Subcutaneous abdominal adipose tissue (tissue), 5 donors: ENCODE measurements at regions not wholly inside any gene's neighbourhood (a gene's known extent, or its start where the extent isn't known, plus 50 kb on each side); places are given as distances from the start of the nearest gene placed in this dataset.
A peak's percentile ranks its signal among the peaks of the same experiment; 100 is the strongest.

Experiments
- H3K27ac ChIP-seq: one replicate; pipeline ENCODE4 v1.7.0; 2013; ENCODE audit warnings: low read depth, mild to moderate bottlenecking, inconsistent platforms, low read length, moderate library complexity
- H3K27me3 ChIP-seq, 5 donors: one replicate each; pipeline ENCODE4 v1.7.0; 2013; ENCODE audit warnings: low read length in 5 of 5, inconsistent platforms in 1 of 5; ENCODE audit not compliant: control insufficient read depth in 5 of 5, insufficient read depth in 4 of 5
- H3K36me3 ChIP-seq, 5 donors: one replicate each; pipeline ENCODE4 v1.7.0; 2013; ENCODE audit warnings: low read length in 5 of 5; ENCODE audit not compliant: control insufficient read depth in 5 of 5, insufficient read depth in 5 of 5
- H3K4me1 ChIP-seq, 5 donors: one replicate each; pipeline ENCODE4 v1.7.0; 2013; ENCODE audit warnings: low read length in 5 of 5, mild to moderate bottlenecking in 3 of 5, moderate library complexity in 1 of 5; ENCODE audit not compliant: control insufficient read depth in 5 of 5, insufficient read depth in 5 of 5
- H3K4me3 ChIP-seq, 5 donors: one replicate each; pipeline ENCODE4 v1.7.0; 2013; ENCODE audit warnings: low read length in 5 of 5, low read depth in 1 of 5
- H3K9ac ChIP-seq, 5 donors: one replicate each; pipeline ENCODE4 v1.7.0; 2013; ENCODE audit warnings: low read length in 5 of 5, mild to moderate bottlenecking in 4 of 5, moderate library complexity in 3 of 5
- H3K9me3 ChIP-seq, 5 donors: one replicate each; pipeline ENCODE4 v1.7.0; 2013; ENCODE audit warnings: low read length in 5 of 5; ENCODE audit not compliant: control insufficient read depth in 5 of 5
- donor health status: healthy.
- donor health status: healthy.
- donor health status: healthy.
- donor health status: healthy.
- donor health status: healthy.

DNA sequence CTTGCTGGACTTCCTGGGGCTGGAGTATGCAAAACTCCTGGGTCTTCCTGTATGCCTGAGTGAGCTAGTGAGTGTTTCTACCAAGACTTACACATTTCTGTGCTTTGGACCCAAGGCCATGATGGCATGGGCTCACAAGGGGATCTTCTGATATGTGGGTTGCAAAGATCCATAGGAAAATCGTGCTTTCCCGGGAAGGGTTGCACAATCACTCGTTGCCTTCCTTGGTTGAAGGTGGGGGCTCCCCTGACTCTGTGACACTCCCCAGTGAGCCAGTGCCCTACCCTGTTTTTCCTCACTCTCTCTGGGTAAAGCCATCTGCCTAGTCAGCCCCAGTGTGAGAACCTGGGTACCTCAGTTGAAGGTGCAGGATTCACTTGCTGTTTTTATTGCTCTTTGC, 114.0 kb upstream of the CCDC179 start:
- H3K27ac ChIP-seq, result no peak overlapping the region
- H3K4me1 ChIP-seq, result peaks cover 0 to 6% (median 4%) of the 10 kb centered on the region in 5 donors
- H3K9ac ChIP-seq, result no peak overlapping the region
- H3K27me3 ChIP-seq, result peaks cover 0 to 2% (median 0%) of the 10 kb centered on the region in 5 donors
- H3K4me3 ChIP-seq, result no peak overlapping the region
- no peaks in the 10 kb centered on the region for H3K36me3 ChIP-seq
- peaks cover 0 to 2% (median 0%) of the 10 kb centered on the region in 5 donors for H3K9me3 ChIP-seq

DNA sequence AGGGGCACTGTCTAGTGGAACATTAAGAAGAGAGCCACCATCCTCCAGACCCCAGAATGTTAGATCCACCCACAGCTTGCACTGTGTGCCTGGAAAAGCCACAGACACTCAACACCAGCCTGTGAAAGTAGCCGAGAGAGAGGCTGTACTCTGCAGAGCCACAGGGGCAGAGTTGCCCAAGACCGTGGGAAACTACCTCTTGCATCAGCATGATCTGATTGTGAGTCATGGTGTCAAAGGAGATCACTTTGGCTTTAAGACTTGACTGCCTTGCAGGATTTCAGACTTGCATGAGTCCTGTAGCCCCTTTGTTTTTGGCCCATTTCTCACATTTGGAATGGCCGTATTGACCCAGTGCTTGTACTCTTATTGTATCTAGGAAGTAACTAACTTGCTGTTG, 115.9 kb upstream of the CCDC179 start:
- Histone ChIP-seq H3K4me3 (no peak overlapping the region), H3K27me3 (peaks cover 0 to 2% (median 0%) of the 10 kb centered on the region in 5 donors)

DNA sequence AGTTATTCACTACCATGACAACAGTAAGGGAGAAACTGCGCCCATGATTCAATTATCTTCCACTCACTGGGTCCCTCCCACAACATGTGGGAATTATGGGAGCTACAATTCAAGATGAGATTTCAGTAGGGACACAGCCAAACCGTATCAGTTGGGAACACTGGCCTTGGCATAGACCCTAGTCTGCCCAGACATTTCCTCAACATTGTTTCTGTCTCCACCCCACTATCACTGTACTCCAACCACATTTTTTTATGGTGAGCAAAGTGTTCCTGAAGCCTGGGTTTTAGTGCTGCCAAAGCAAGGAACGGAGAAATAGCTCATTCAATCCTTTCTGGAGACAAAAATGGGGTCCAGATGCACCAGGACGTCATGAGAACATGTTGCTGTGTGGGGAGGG, 122.6 kb upstream of the CCDC179 start:
- H3K27ac ChIP-seq, result no peak overlapping the region
- no peaks in the 10 kb centered on the region for H3K36me3 ChIP-seq
- peaks cover 0 to 10% (median 0%) of the 10 kb centered on the region in 5 donors for H3K4me1 ChIP-seq
- H3K27me3 ChIP-seq, result no peaks in the 10 kb centered on the region
- no peak overlapping the region for H3K9ac ChIP-seq
- H3K9me3 ChIP-seq, result peaks cover 0 to 6% (median 0%) of the 10 kb centered on the region in 5 donors
- H3K4me3 ChIP-seq, result no peak overlapping the region

More for the DNA sequence above, 115.9 kb upstream of the CCDC179 start:
- H3K9ac ChIP-seq, result peak overlapping the region in 1 of 5 donors; percentile 89
- peaks cover 0 to 3% (median 0%) of the 10 kb centered on the region in 5 donors for H3K9me3 ChIP-seq
- H3K36me3 ChIP-seq, result no peaks in the 10 kb centered on the region
- H3K4me1 ChIP-seq, result peaks cover 0 to 6% (median 4%) of the 10 kb centered on the region in 5 donors
- H3K27ac ChIP-seq, result no peak overlapping the region

- no peak overlapping the region for H3K9ac ChIP-seq
- no peak overlapping the region for H3K4me3 ChIP-seq
- no peak overlapping the region for H3K27ac ChIP-seq
- H3K36me3 ChIP-seq, result no peaks in the 10 kb centered on the region
- H3K27me3 ChIP-seq, result no peaks in the 10 kb centered on the region
- peaks cover 0 to 10% (median 0%) of the 10 kb centered on the region in 5 donors for H3K4me1 ChIP-seq
- peaks cover 0 to 6% (median 0%) of the 10 kb centered on the region in 5 donors for H3K9me3 ChIP-seq
Observed at GRCh38 chr11:22984045-22984444, 123.8 kb upstream of the CCDC179 start.

DNA sequence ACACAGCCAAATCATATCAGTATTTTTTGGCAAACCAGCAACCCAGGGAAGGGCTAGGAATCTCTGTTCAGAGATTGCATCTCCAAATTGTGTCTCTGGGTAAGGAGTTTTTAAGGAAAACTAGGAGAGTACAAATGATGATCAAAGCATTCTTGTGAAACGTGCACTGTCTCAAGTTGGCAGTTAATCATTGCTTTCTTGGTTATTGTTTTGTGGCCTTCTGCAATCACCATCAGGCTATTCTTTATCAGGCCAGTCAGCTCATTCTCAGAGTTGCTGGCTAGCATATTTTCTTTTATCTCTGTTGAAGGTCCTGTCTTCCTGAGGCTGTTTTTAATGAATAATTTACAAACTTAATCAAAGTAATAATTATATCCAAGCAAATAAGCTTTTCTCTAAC, 129.1 kb upstream of the CCDC179 start:
- Histone ChIP-seq H3K27me3 (no peaks in the 10 kb centered on the region), H3K9ac (no peak overlapping the region)

GRCh38 chr11:22991196-22991595, 130.9 kb upstream of the CCDC179 start:
- Histone ChIP-seq H3K4me3 (no peak overlapping the region), H3K9me3 (peaks cover 3 to 16% (median 14%) of the 10 kb centered on the region in 5 donors), H3K9ac (no peak overlapping the region), H3K27me3 (no peaks in the 10 kb centered on the region), H3K36me3 (no peaks in the 10 kb centered on the region), H3K4me1 (no peaks in the 10 kb centered on the region), H3K27ac (no peak overlapping the region)

More for the DNA sequence above, 129.1 kb upstream of the CCDC179 start:
- H3K9me3 ChIP-seq, result peaks cover 3 to 16% (median 14%) of the 10 kb centered on the region in 5 donors
- no peaks in the 10 kb centered on the region for H3K4me1 ChIP-seq
- H3K27ac ChIP-seq, result no peak overlapping the region
- H3K36me3 ChIP-seq, result no peaks in the 10 kb centered on the region
- H3K4me3 ChIP-seq, result no peak overlapping the region

DNA sequence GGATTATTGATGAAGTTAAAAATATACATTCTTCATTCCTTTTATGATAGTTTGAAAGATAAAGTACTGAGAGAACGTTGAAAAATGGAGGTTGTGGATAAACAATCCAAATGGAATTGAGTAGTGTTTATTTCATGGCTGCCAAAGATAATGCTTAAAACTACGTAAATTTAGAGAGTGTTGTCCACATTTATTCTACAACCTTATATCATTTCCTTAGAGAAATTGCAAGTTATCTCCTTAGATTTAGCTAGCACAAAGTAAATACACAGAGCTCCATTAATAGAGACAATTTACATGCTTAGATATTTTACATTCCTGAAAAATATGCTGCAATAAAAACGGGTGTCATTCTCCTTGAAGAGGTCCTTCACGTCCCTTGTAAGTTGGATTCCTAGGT, 146.5 kb upstream of the CCDC179 start:
- peaks cover 0 to 22% (median 14%) of the 10 kb centered on the region in 5 donors for H3K9me3 ChIP-seq
- no peak overlapping the region for H3K27ac ChIP-seq

GRCh38 chr11:23010790-23011335, 150.6 kb upstream of the CCDC179 start:
- Histone ChIP-seq H3K36me3 (no peaks in the 10 kb centered on the region), H3K9me3 (no peaks in the 10 kb centered on the region), H3K27ac (no peak overlapping the region), H3K4me3 (no peak overlapping the region), H3K4me1 (no peaks in the 10 kb centered on the region), H3K9ac (no peak overlapping the region), H3K27me3 (no peaks in the 10 kb centered on the region)

More for the DNA sequence above, 146.5 kb upstream of the CCDC179 start:
- Histone ChIP-seq H3K4me1 (no peaks in the 10 kb centered on the region), H3K36me3 (no peaks in the 10 kb centered on the region), H3K4me3 (no peak overlapping the region), H3K27me3 (no peaks in the 10 kb centered on the region), H3K9ac (no peak overlapping the region)

DNA sequence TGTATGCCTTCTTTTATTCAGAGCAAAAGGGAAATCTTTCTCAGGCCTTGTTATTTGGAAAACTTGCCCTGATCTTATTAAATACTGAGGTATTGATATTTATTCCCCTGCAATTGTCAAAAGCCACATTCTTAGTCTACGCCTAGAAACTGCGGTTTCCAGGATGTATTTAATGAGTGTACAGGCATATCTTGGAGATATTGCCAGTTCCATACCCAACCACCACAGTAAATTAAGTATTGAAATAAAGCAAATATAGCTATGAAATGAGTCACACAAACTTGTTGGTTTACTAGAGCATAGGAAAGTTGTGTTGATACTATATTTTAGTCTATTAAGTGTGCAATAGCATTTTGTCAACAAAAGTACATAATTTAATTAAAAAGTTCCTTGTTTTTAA, 152.7 kb upstream of the CCDC179 start:
- H3K9me3 ChIP-seq, result no peaks in the 10 kb centered on the region
- H3K4me1 ChIP-seq, result no peaks in the 10 kb centered on the region
- no peaks in the 10 kb centered on the region for H3K36me3 ChIP-seq
- H3K27ac ChIP-seq, result no peak overlapping the region
- H3K4me3 ChIP-seq, result no peak overlapping the region
- no peaks in the 10 kb centered on the region for H3K27me3 ChIP-seq
- H3K9ac ChIP-seq, result no peak overlapping the region

GRCh38 chr11:23013509-23013908, 153.2 kb upstream of the CCDC179 start:
- Histone ChIP-seq H3K4me3 (no peak overlapping the region), H3K9me3 (no peaks in the 10 kb centered on the region), H3K27me3 (no peaks in the 10 kb centered on the region), H3K4me1 (no peaks in the 10 kb centered on the region), H3K36me3 (no peaks in the 10 kb centered on the region), H3K9ac (no peak overlapping the region), H3K27ac (no peak overlapping the region)
